NCI-H524 (cell line): ENCODE measurements at regions not wholly inside any gene's neighbourhood (a gene's known extent, or its start where the extent isn't known, plus 50 kb on each side); places are given as distances from the start of the nearest gene placed in this dataset.
"Not testable (repeated sequence)": the region's sequence is repeated elsewhere in the genome, so short reads cannot be mapped to it uniquely, and the experiment has no call there.

Experiments used
- DNase-seq, 2 experiments: peaks; one replicate each; lab custom pipeline; 2025; lab: John Stamatoyannopoulos, UW

DNA sequence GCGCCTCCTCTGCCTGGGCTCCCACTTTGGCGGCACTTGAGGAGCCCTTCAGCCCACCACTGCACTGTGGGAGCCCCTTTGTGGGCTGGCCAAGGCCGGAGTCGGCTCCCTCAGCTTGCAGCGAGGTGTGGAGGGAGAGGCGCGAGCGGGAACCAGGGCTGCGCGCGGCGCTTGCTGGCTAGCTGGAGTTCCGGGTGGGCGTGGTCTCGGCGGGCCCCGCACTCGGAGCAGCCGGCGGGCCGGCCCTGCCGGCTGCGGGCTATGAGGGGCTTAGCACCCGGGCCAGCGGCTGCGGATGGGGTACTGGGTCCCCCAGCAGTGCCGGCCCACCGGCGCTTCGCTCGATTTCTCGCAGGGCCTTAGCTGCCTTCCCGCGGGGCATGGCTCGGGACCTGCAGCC lies 344.5 kb downstream of the NYAP2 start:
- DNase-seq, result not testable (repeated sequence)

DNA sequence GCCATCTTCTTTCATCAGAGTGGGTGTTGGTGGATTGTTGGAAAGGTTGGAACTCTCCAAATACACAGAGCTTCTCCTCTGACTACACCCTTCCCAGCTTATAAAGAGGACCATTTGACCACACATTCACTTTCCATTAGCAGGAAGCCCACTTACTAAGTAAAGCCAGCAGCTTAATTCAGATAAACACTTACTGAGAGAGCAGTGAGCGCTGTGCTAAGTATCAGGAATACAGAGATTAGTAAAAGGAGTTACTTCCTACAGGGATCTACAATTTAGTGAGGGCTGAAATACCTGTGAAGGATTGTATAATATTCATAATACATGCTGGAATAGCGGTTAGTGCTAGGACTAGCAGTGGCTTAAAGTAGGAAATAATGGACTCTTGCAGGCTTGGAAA lies 343.0 kb downstream of the NYAP2 start:
- DNase-seq, result no peak

DNA sequence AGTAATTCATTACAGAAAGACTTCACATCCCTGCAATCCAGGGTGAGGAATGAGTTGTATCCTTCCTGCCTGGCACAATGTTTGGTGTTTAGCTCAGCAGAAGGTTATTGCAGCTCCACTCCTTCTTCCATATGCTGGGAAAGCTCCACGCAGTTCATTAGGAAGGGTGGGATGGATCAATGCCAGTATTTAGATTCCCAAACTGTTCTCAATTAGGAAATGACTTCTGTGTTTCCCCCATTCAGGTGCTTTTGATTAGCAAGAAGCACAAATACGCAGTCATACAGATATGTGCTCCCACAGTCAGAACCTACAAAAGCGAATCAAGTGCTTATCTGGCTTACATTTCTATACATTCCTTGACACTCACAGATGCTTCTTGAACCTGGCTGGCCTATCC lies 340.6 kb downstream of the NYAP2 start:
- DNase-seq, result no peak

DNA sequence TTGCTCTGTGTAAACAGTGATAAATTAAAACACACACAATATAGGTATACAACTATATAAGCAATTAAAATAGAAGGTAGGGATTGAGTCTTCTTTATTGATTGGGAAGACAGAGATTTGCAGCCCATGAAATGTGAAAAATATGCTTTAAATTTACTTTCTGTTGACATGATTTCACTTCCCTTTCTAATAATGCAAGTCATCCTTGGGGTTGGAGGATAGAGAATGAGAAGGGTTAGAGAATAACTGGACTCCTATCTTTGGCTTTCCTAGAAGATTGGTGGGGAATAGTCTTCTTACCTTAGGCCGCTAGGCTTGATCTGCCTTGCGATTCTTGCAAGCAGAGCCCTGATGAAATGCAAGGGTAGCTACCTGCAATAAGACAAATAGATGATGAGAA lies 339.8 kb downstream of the NYAP2 start:
- no peak for DNase-seq

DNA sequence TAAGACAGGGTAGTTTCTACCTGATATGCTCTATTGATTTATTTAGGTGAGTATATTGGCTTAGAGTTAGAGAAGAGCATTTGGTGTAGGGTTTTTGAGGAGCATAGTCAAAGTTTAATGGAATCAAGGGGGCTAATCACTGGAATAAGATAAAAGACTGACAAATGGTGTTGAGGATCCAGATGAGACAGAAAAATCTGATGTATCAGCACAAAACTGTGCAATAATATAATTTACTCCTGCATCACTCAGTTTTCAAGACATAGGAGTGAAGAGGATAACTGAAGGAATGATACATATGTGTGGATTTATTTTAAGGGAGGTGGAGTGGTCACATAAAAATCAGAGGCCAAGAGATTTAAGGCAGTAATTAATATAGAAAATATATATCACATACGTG lies 339.2 kb downstream of the NYAP2 start:
- DNase-seq, result no peak

DNA sequence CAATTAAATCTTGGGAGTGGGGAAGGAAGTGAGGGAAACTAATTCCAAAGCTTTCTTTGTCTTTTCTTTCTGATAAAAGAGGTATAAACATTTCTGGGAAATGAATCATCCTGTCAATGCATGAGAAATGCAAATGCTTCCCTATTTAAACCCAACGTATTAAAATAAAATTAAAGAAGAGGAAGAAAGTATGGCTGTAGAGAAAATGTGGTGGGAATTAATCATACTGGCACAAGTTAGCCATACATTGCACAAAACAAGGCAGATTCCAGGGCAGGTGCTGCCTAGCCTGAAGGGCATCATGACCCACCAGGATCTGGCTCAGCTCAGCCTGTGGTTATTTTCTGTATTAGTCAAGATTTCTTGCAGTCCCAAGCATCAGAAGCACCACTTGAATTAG lies 338.0 kb downstream of the NYAP2 start:
- DNase-seq, result no peak

DNA sequence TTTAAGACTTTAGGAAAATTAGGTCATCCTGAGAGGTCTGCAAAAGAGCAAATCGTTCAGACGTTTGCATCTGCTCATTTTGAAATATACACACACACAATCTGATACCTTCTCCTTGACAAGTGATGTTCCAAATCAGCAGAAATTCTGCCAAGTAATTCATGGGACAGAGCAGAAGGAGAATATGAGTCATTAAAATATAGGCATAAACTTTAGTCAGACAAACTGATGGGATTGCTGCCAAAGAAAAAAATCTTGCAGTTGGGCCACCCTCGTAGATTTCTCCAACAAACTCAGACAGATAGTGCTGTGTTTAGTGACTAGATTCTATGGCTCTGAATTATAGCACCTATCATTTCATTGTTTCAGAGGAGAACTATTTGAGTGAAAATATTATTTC lies 336.3 kb downstream of the NYAP2 start:
- DNase-seq, result no peak

DNA sequence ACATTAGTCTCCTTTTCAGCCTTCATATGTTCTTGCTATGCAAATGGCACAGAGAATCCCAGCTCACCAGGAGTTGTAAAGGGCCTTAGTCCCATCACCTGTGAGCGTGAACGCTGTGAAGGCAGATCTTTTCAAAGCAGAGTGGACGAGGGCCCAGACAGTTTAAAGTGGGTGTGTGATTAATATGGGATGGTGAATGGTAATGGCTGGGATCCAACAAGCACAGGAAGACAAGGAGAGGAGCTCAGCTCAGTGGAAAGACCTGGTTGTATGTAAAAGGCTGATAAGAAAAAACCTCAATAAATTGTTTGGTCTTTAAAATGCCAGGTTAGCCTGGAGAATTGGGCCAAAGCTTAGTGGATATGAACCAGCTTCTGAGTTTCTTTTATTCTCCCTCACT lies 326.2 kb downstream of the NYAP2 start:
- no peak for DNase-seq
